Sigmoid colon (tissue), 6 donors: ENCODE measurements at regions not wholly inside any gene's neighbourhood (a gene's known extent, or its start where the extent isn't known, plus 50 kb on each side); places are given as distances from the start of the nearest gene placed in this dataset.

ENCODE experiments used
- DNase-seq: peaks from one replicate; pipeline ENCODE4 v3.0.0-alpha.2; 2019
- H3K27ac ChIP-seq, 4 donors: fragments of 200-600 bp; sonication (generic); one replicate each; pipeline ENCODE4 v1.5.1; 2016 to 2019; ENCODE audit warnings: mild to moderate bottlenecking in 1 of 4
- H3K27me3 ChIP-seq, 3 donors: fragments of 200-600 bp; sonication (generic); one replicate each; pipeline ENCODE4 v1.5.1; 2019; ENCODE audit warnings: mild to moderate bottlenecking in 1 of 3
- H3K36me3 ChIP-seq, 4 donors: fragments of 200-600 bp; sonication (generic); one replicate each; pipeline ENCODE4 v1.5.1; 2016 to 2019
- H3K4me1 ChIP-seq, 4 donors: fragments of 200-600 bp; sonication (generic); one replicate each; pipeline ENCODE4 v1.5.1; 2017 to 2019
- H3K4me3 ChIP-seq, 4 donors: fragments of 200-600 bp; sonication (generic); one replicate each; pipeline ENCODE4 v1.5.1; 2017 to 2019; ENCODE audit warnings: mild to moderate bottlenecking in 2 of 4, moderate library complexity in 1 of 4
- H3K9me3 ChIP-seq, 4 donors: fragments of 200-600 bp in 3 of 4; sonication (generic) in 3 of 4; one replicate each; pipeline versions ENCODE4 v1.5.1 to v1.6.1; 2013 to 2019
- CTCF ChIP-seq, 4 experiments: fragments of 450-650 bp in 3 of 4; fragments of 200-600 bp in 1 of 4; IDR thresholded peaks; one replicate each; pipeline ENCODE4 v1.5.1; 2016 to 2019; ENCODE audit warnings: antibody characterized with exemption in 4 of 4, mild to moderate bottlenecking in 3 of 4, moderate library complexity in 2 of 4
- EP300 ChIP-seq, 4 donors: sonication (generic); formaldehyde crosslinking; IDR thresholded peaks; one replicate each; pipeline ENCODE4 v1.6.1; 2017; ENCODE audit warnings: antibody characterized with exemption in 4 of 4
- POLR2A ChIP-seq, 2 donors: fragments of 450-650 bp; IDR thresholded peaks; one replicate each; pipeline ENCODE4 v1.6.1; 2016; ENCODE audit warnings: antibody characterized with exemption in 2 of 2, mild to moderate bottlenecking in 2 of 2, moderate library complexity in 2 of 2
- POLR2AphosphoS5 ChIP-seq, 4 donors: sonication (generic); formaldehyde crosslinking; IDR thresholded peaks; one replicate each; pipeline ENCODE4 v1.6.1; 2017; ENCODE audit warnings: antibody characterized with exemption in 4 of 4
- WGBS, 2 donors: extraction: QIAGEN DNeasy Blood & Tissue Kit; methylation state at CpG; one replicate each; pipeline ENCODE4 v1.1.7; 2013; 5-methylcytosine and 5-hydroxymethylcytosine counted together
- intact Hi-C: fragments of 100-400 bp; cut with DNase I; formaldehyde crosslinking; loops from one replicate; pipeline ENCODE4 v1.15.1; 2023
- donor health status: healthy with polysubstance abuse.
- donor health status: healthy.

- Histone ChIP-seq H3K4me3 (no peak overlapping the region), H3K4me1 (no peaks in the 10 kb centered on the region), H3K27ac (no peak overlapping the region), H3K36me3 (no peaks in the 10 kb centered on the region), H3K9me3 (no peaks in the 10 kb centered on the region), H3K27me3 (no peaks in the 10 kb centered on the region)
- TF ChIP-seq EP300 (IDR thresholded peaks at IDR 0.05): no peak
- intact Hi-C loops: no loop called here
- 82 to 93% methylated on average over 6 of the region's 6 CpGs for WGBS, 2 donors
- no peak for DNase-seq
These were observed 374.6 kb upstream of the FAT3 start for GRCh38 chr11:91850021-91850420.

GRCh38 chr11:91846649-91847048 is 378.0 kb upstream of the FAT3 start:
- WGBS, 2 donors: 87 to 92% methylated on average over 2 of the region's 2 CpGs
- DNase-seq: no peak
- no peak overlapping the region for H3K27ac ChIP-seq
- intact Hi-C loops: no loop called here
- no peaks in the 10 kb centered on the region for H3K4me1 ChIP-seq
- H3K36me3 ChIP-seq: no peaks in the 10 kb centered on the region
- H3K27me3 ChIP-seq: no peaks in the 10 kb centered on the region
- TF ChIP-seq POLR2A (IDR thresholded peaks at IDR 0.05) (no peak), EP300 (IDR thresholded peaks at IDR 0.05) (no peak), POLR2AphosphoS5 (IDR thresholded peaks at IDR 0.05) (no peak), CTCF (IDR thresholded peaks at IDR 0.05) (no peak)
- H3K4me3 ChIP-seq: no peak overlapping the region
- H3K9me3 ChIP-seq: no peaks in the 10 kb centered on the region

DNA sequence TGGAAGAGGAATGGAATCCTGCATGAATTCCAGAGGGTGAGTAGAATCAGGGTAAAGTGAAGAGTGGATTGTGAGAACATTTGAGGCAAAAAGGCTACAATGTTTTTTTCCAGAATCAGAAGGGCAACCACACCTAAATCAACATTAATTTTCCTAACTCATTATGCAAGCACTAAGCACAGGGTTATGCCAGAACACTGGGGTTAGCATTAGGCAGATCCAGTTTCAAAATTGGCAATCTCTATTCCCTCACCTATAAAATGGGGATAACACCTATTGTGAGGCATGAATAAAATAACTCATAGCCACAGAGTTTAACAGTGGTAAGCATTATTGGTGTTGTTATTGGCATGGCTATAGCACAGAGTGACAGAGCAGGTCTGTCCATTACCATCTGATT is 378.6 kb upstream of the FAT3 start:
- H3K4me3 ChIP-seq: no peak overlapping the region
- H3K27ac ChIP-seq: no peak overlapping the region
- no peak for DNase-seq
- intact Hi-C loops: no loop called here
- no peaks in the 10 kb centered on the region for H3K4me1 ChIP-seq
- TF ChIP-seq CTCF (IDR thresholded peaks at IDR 0.05): no peak
- TF ChIP-seq POLR2AphosphoS5 (IDR thresholded peaks at IDR 0.05): no peak
- no peak for TF ChIP-seq POLR2A (IDR thresholded peaks at IDR 0.05)
- no peak for TF ChIP-seq EP300 (IDR thresholded peaks at IDR 0.05)
- no peaks in the 10 kb centered on the region for H3K27me3 ChIP-seq
- no peaks in the 10 kb centered on the region for H3K9me3 ChIP-seq
- no peaks in the 10 kb centered on the region for H3K36me3 ChIP-seq

DNA sequence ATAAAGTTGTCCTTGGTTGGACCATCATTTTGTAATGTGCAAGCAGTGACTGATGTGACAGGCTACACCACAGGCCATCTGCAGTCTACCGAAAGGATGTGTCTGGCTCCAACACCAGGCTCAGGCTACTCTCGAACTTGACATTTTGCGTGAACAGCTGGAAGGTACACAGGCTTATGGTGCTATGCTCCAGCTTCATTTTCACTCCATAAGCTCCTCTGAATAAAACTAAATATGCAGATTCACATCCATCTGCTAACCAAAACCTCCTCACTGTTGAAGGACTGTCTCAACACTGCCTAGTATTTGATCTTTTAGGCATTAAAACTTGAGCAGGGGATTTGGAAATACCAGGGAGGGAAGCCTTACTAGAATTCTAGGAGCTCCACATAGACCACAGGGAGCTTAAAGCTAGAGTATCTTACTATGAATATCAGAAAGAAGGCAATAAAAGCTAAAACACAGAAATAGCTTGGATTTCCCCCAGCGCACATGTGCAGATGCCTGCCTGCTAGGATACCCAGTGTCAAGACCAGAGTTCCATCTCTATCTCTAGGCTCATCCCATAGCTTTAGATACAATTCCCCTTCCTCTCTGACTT is 383.9 kb upstream of the FAT3 start:
- no peak overlapping the region for H3K27ac ChIP-seq
- no peaks in the 10 kb centered on the region for H3K4me1 ChIP-seq
- no peak for TF ChIP-seq EP300 (IDR thresholded peaks at IDR 0.05)
- TF ChIP-seq POLR2A (IDR thresholded peaks at IDR 0.05): no peak
- TF ChIP-seq POLR2AphosphoS5 (IDR thresholded peaks at IDR 0.05): no peak
- no peak for TF ChIP-seq CTCF (IDR thresholded peaks at IDR 0.05)
- no peaks in the 10 kb centered on the region for H3K36me3 ChIP-seq
- DNase-seq: no peak
- intact Hi-C loops: no loop called here
- WGBS, 2 donors: 91 to 93% methylated on average over 4 of the region's 4 CpGs
- H3K27me3 ChIP-seq: no peaks in the 10 kb centered on the region
- no peaks in the 10 kb centered on the region for H3K9me3 ChIP-seq
- H3K4me3 ChIP-seq: no peak overlapping the region

DNA sequence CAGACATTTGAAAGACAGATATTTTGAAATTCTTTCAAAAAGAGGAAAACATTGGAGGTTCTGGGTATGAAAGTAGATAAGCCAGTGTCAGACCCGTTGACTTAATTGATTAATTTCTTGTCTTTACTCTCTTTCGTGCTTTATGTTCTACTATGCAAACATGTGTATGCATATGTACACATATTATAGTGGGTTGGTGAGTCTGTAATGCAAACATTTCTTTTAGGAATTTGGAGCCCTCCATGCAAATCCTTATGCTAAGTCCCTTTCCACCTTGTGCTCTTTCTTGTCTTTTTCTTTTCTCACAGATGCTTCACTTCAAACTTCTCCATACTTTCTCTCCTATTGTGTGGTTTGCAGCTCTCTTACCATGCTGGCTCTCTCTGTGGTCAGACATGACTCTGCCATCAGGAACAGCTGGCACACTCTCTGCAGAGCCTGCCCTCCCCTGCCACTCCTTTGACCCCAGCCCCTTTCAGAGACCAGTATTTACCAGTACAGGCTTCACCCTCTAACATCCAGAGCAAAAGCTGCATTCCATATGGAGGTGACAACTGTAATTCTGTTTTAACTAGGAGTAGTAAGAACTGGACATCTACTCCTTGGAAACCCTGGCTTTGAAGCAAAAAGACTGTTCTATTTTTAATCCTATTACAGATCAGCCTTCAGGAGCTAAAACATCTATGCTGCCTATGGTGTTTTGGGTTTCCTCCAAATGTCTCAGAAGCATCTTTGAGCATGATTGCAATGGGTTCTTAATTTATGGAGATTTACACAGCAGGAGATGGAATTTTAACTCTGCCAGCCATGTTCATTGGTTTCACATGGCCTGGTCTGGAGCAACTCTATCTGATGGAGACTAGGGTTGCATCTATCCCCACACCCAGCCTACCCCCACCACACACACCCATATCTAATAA is 386.9 kb upstream of the FAT3 start:
- intact Hi-C loops: no loop called here
- H3K4me3 ChIP-seq: no peak overlapping the region
- no peak overlapping the region for H3K27ac ChIP-seq
- H3K4me1 ChIP-seq: no peaks in the 10 kb centered on the region
- H3K27me3 ChIP-seq: no peaks in the 10 kb centered on the region
- 31 to 73% methylated on average over 2 of the region's 2 CpGs for WGBS, 2 donors
- H3K36me3 ChIP-seq: no peaks in the 10 kb centered on the region
- DNase-seq: no peak
- H3K9me3 ChIP-seq: no peaks in the 10 kb centered on the region
- no peak for TF ChIP-seq POLR2AphosphoS5 (IDR thresholded peaks at IDR 0.05)
- no peak for TF ChIP-seq POLR2A (IDR thresholded peaks at IDR 0.05)
- no peak for TF ChIP-seq CTCF (IDR thresholded peaks at IDR 0.05)
- no peak for TF ChIP-seq EP300 (IDR thresholded peaks at IDR 0.05)
